ENCODE measurements at regions not wholly inside any gene's neighbourhood (a gene's known extent, or its start where the extent isn't known, plus 50 kb on each side); places are given as distances from the start of the nearest gene placed in this dataset.

DNA sequence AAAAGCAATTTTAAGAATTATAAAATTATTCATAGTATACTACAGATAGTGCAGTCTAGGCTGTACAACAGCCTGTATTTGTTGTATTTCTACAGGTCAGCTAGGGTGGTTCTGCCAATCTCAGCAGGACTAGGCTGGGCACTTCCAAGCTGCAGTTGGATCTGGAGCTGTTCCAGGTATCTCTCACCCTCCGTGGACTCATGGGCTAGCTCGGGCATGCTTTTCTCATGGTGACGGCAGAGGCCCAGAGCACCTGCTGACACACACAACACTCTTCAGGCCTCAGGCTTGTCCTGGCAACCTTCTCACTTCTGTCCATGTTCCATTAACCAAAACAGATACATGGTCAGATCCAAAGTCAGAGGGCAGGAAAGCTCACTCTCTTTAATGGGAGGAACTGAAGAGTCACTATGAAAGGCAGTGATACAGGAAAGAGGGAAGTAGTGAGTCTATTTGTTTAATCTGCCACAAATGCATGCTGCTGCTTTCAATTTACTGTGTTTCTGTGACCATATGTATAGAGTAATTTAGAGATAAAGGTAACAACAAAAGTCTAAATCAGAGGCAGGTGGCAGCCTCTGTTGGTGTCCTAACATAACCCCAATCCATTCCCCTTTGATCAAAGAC, 462.4 kb upstream of the ACVR2A start:
- Histone ChIP-seq H3K4me1 (ENCODE audit: control insufficient read depth in 1 of 2, insufficient read depth in 1 of 2, low read depth in 1 of 2, low read length in 1 of 2) (no peaks in the 10 kb centered on the region), H3K4me3 (ENCODE audit: low read depth in 1 of 2, low read length in 1 of 2) (no peak overlapping the region), H3K27me3 (no peaks in the 10 kb centered on the region), H3K27ac (no peak overlapping the region), H3K9me3 (no peaks in the 10 kb centered on the region), H3K36me3 (no peaks in the 10 kb centered on the region)
- TF ChIP-seq, protein P1, sequence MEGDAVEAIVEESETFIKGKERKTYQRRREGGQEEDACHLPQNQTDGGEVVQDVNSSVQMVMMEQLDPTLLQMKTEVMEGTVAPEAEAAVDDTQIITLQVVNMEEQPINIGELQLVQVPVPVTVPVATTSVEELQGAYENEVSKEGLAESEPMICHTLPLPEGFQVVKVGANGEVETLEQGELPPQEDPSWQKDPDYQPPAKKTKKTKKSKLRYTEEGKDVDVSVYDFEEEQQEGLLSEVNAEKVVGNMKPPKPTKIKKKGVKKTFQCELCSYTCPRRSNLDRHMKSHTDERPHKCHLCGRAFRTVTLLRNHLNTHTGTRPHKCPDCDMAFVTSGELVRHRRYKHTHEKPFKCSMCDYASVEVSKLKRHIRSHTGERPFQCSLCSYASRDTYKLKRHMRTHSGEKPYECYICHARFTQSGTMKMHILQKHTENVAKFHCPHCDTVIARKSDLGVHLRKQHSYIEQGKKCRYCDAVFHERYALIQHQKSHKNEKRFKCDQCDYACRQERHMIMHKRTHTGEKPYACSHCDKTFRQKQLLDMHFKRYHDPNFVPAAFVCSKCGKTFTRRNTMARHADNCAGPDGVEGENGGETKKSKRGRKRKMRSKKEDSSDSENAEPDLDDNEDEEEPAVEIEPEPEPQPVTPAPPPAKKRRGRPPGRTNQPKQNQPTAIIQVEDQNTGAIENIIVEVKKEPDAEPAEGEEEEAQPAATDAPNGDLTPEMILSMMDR (IDR thresholded peaks at IDR 0.05), result no peak

DNA sequence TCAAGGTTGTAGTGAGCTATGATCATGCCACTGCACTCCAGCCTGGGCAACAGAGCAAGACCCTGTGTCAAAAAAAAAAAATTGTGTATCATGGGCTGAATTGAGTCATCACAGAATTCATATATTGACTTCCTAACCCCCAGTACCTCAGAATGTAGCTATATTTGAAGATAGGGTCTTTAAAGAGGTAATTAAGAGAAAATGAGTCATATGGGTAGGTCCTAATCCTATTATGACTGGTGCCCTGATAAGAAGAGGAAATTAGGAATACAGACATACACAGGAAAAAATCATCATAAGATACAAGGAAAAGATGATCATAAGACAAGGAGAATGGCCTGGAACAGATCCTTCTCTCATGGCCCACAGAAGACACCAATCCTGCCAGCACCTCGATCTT, 466.4 kb upstream of the ACVR2A start:
- Histone ChIP-seq H3K4me3 (ENCODE audit: low read depth in 1 of 2, low read length in 1 of 2) (no peak overlapping the region), H3K9me3 (no peaks in the 10 kb centered on the region), H3K36me3 (no peaks in the 10 kb centered on the region), H3K4me1 (ENCODE audit: control insufficient read depth in 1 of 2, insufficient read depth in 1 of 2, low read depth in 1 of 2, low read length in 1 of 2) (no peaks in the 10 kb centered on the region), H3K27me3 (no peaks in the 10 kb centered on the region), H3K27ac (no peak overlapping the region)
- TF ChIP-seq, protein P1 (IDR thresholded peaks at IDR 0.05), result no peak

DNA sequence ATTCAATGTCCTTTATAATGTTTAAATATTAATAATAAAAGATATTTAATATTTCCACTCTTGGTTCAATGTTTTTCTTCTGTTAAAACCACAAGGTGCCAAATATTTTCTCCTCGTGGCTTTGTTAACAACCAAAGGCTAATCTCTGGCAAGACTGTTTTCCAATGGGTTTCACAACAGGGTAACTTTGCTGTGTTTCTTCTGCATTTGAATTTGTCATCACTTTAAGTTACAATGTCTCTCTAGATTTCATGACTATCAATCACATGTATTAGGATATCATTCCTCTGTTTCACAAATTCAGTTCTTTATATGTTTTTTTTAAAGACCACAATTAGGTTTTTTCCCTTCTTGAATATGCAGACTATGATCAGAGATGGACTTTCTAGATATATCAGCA, 469.8 kb upstream of the ACVR2A start:
- TF ChIP-seq, protein P1 (IDR thresholded peaks at IDR 0.05), result no peak
- Histone ChIP-seq H3K27me3 (no peaks in the 10 kb centered on the region), H3K4me3 (ENCODE audit: low read depth in 1 of 2, low read length in 1 of 2) (no peak overlapping the region), H3K27ac (no peak overlapping the region), H3K36me3 (no peaks in the 10 kb centered on the region), H3K4me1 (ENCODE audit: control insufficient read depth in 1 of 2, insufficient read depth in 1 of 2, low read depth in 1 of 2, low read length in 1 of 2) (no peaks in the 10 kb centered on the region), H3K9me3 (no peaks in the 10 kb centered on the region)

DNA sequence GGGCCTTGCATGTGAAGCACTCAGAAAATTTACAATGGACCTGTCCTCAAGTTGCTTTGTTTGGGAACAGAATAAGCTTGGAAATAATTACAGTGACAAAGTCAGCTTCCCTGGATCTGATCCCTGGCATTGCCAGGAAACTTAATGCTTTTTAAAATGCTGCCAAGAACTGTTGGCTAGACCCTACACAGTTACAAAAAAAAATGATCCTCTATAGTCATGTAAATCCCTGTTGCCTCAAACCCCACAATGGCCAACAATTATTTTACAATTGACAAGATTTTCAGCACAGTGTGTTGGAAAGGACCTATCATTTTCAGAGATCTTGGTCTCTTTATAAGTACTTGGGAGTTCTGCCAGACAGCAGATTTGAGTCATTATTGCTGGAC, 470.4 kb upstream of the ACVR2A start:
- Histone ChIP-seq H3K27me3 (no peaks in the 10 kb centered on the region), H3K4me1 (ENCODE audit: control insufficient read depth in 1 of 2, insufficient read depth in 1 of 2, low read depth in 1 of 2, low read length in 1 of 2) (no peaks in the 10 kb centered on the region), H3K4me3 (ENCODE audit: low read depth in 1 of 2, low read length in 1 of 2) (no peak overlapping the region), H3K27ac (no peak overlapping the region), H3K9me3 (no peaks in the 10 kb centered on the region), H3K36me3 (no peaks in the 10 kb centered on the region)
- TF ChIP-seq, protein P1 (IDR thresholded peaks at IDR 0.05), result no peak

DNA sequence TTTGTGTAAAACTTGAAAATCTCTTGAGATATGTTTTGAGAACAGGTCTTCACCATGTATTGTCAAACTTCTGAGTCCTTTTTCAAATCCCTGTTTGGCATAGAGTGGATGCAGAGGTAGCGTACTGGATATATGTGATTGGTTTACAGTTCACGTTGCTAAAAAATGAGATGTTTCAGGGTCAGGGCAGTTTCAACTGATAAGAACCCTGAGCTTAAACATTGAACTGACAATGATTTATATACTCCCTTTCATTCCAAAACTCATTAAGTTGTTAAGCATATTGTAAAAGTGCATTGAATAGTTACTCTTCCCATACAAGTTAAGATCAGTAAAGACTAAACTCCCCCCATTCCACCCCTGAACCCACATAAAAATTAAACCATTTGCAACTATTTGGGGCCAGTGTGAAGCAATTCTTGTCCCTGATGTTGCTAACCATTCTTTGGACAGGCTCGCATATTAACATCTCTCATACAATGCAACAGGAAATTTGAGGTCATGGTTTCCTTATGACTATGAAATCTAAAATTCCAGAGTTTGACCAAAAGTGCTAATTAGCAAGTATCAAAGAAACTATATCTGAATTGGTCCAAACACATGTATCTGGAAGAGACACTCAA, 470.9 kb upstream of the ACVR2A start:
- TF ChIP-seq, protein P1 (IDR thresholded peaks at IDR 0.05), result no peak
- Histone ChIP-seq H3K36me3 (no peaks in the 10 kb centered on the region), H3K4me3 (ENCODE audit: low read depth in 1 of 2, low read length in 1 of 2) (no peak overlapping the region), H3K27ac (no peak overlapping the region), H3K27me3 (no peaks in the 10 kb centered on the region), H3K9me3 (no peaks in the 10 kb centered on the region), H3K4me1 (ENCODE audit: control insufficient read depth in 1 of 2, insufficient read depth in 1 of 2, low read depth in 1 of 2, low read length in 1 of 2) (no peaks in the 10 kb centered on the region)

All from neutrophil (primary cell).